ENCODE measurements at regions not wholly inside any gene's neighbourhood (a gene's known extent, or its start where the extent isn't known, plus 50 kb on each side); places are given as distances from the start of the nearest gene placed in this dataset.

- no peak for DNase-seq
- H3K27me3 Mint-ChIP-seq (ENCODE audit: insufficient read depth) = peaks cover 3% of the 10 kb centered on the region; the same call in 1 of the 2 replicates
- no peak for TF ChIP-seq CTCF (IDR thresholded peaks at IDR 0.05)
- no peak overlapping the region for H3K4me3 Mint-ChIP-seq
- H3K36me3 Mint-ChIP-seq (ENCODE audit: low read depth) = no peaks in the 10 kb centered on the region
- no peak overlapping the region for H3K27ac Mint-ChIP-seq
- peaks cover 29% of the 10 kb centered on the region for H3K9me3 Mint-ChIP-seq
- no peaks in the 10 kb centered on the region for H3K4me1 Mint-ChIP-seq (ENCODE audit: low read depth)
Observed at GRCh38 chr20:39163993-39164392, 201.8 kb downstream of the DHX35 start.

GRCh38 chr20:39161900-39162299 lies 199.8 kb downstream of the DHX35 start:
- DNase-seq = no peak
- H3K9me3 Mint-ChIP-seq = peaks cover 27% of the 10 kb centered on the region
- peaks cover 3% of the 10 kb centered on the region; the same call in 1 of the 2 replicates for H3K27me3 Mint-ChIP-seq (ENCODE audit: insufficient read depth)
- H3K4me1 Mint-ChIP-seq (ENCODE audit: low read depth) = no peaks in the 10 kb centered on the region
- no peak for TF ChIP-seq CTCF (IDR thresholded peaks at IDR 0.05)
- no peak overlapping the region for H3K27ac Mint-ChIP-seq
- H3K36me3 Mint-ChIP-seq (ENCODE audit: low read depth) = no peaks in the 10 kb centered on the region
- H3K4me3 Mint-ChIP-seq = no peak overlapping the region

GRCh38 chr20:39155971-39156370 lies 193.8 kb downstream of the DHX35 start:
- Mint-ChIP-seq H3K27ac (no peak overlapping the region), H3K4me3 (no peak overlapping the region), H3K4me1 (ENCODE audit: low read depth) (no peaks in the 10 kb centered on the region), H3K9me3 (peaks cover 12% of the 10 kb centered on the region), H3K36me3 (ENCODE audit: low read depth) (no peaks in the 10 kb centered on the region), H3K27me3 (ENCODE audit: insufficient read depth) (no peaks in the 10 kb centered on the region)
- no peak for DNase-seq
- no peak for TF ChIP-seq CTCF (IDR thresholded peaks at IDR 0.05)

- Mint-ChIP-seq H3K4me3 (no peak overlapping the region), H3K36me3 (ENCODE audit: low read depth) (no peaks in the 10 kb centered on the region), H3K27ac (no peak overlapping the region), H3K4me1 (ENCODE audit: low read depth) (no peaks in the 10 kb centered on the region), H3K27me3 (ENCODE audit: insufficient read depth) (no peaks in the 10 kb centered on the region), H3K9me3 (no peaks in the 10 kb centered on the region)
- no peak for DNase-seq
- TF ChIP-seq CTCF (IDR thresholded peaks at IDR 0.05) = no peak
Observed at GRCh38 chr20:39152742-39153141, 190.6 kb downstream of the DHX35 start.

- Mint-ChIP-seq H3K4me3 (no peak overlapping the region), H3K9me3 (no peaks in the 10 kb centered on the region), H3K36me3 (ENCODE audit: low read depth) (no peaks in the 10 kb centered on the region), H3K4me1 (ENCODE audit: low read depth) (no peaks in the 10 kb centered on the region), H3K27ac (no peak overlapping the region), H3K27me3 (ENCODE audit: insufficient read depth) (no peaks in the 10 kb centered on the region)
- DNase-seq = no peak
- no peak for TF ChIP-seq CTCF (IDR thresholded peaks at IDR 0.05)
Observed at GRCh38 chr20:39152126-39152525, 190.0 kb downstream of the DHX35 start.

- no peak for DNase-seq
- Mint-ChIP-seq H3K27me3 (ENCODE audit: insufficient read depth) (no peaks in the 10 kb centered on the region), H3K36me3 (ENCODE audit: low read depth) (no peaks in the 10 kb centered on the region), H3K9me3 (no peaks in the 10 kb centered on the region), H3K4me1 (ENCODE audit: low read depth) (no peaks in the 10 kb centered on the region), H3K27ac (no peak overlapping the region), H3K4me3 (no peak overlapping the region)
- no peak for TF ChIP-seq CTCF (IDR thresholded peaks at IDR 0.05)
Observed at GRCh38 chr20:39150501-39150900, 188.4 kb downstream of the DHX35 start.
